ENCODE measurements at regions not wholly inside any gene's neighbourhood (a gene's known extent, or its start where the extent isn't known, plus 50 kb on each side); places are given as distances from the start of the nearest gene placed in this dataset.

GRCh38 chr6:15929685-15930084 is 199.2 kb upstream of the MYLIP start (continued):
- TF ChIP-seq MTA2 (IDR thresholded peaks at IDR 0.05; ENCODE audit: low read depth) (no peak), CBFB (IDR thresholded peaks at IDR 0.05; ENCODE audit: low read depth) (no peak), ESRRA (IDR thresholded peaks at IDR 0.05; ENCODE audit: low read length) (no peak), NFIC (IDR thresholded peaks at IDR 0.05; ENCODE audit: low read depth, low read length) (no peak), GABPA (IDR thresholded peaks at IDR 0.05; ENCODE audit: low read depth) (no peak)
- TF ChIP-seq, protein P1, sequence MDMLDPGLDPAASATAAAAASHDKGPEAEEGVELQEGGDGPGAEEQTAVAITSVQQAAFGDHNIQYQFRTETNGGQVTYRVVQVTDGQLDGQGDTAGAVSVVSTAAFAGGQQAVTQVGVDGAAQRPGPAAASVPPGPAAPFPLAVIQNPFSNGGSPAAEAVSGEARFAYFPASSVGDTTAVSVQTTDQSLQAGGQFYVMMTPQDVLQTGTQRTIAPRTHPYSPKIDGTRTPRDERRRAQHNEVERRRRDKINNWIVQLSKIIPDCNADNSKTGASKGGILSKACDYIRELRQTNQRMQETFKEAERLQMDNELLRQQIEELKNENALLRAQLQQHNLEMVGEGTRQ (IDR thresholded peaks at IDR 0.05; ENCODE audit: borderline replicate concordance, low read depth, low read length): no peak
- TF ChIP-seq, protein P2, sequence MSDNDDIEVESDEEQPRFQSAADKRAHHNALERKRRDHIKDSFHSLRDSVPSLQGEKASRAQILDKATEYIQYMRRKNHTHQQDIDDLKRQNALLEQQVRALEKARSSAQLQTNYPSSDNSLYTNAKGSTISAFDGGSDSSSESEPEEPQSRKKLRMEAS (IDR thresholded peaks at IDR 0.05; ENCODE audit: low read depth, low read length): no peak

DNA sequence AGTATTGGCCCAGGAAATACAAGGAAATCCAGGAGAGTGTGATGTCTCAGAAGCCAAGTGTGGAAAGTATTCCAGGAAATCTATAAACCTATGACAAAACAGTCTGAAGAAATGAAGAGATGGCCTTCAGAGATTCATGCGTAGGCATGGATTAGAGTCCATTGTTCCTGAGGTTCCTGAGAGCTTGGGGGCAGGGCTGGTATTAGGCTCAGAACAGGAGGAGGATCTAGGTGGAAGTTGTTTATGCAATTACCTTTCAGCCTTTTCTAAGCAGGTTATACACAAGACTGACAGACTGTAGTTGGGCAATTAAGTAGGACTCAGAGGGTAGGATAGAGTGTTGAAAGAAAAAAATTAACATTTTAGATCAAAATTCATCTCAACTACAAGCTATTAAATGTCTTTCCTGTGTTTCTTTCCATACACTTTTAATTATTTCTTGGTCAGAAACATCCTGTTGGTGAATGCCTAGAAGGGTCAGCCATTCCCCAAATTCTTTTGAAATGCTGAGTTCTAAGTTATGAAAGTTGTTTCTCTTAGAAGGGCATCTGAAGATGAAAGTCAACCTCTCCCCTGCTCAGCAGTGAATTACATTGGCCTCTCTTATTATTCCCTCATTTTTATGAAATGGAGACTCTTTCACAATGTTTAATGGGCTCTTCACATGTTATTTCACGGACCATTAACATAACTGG is 201.2 kb upstream of the MYLIP start:
- ChIA-PET SMC1A (ENCODE audit: uncharacterized antibody, unreplicated experiment) (interaction anchor here (0.6 to 1.1 kb wide), 2 partner anchors 13 to 193 kb away, joined by 3 to 4 read pairs; no protein-coding TSS in a partner anchor), POLR2A (no interaction called here), RAD21 (ENCODE audit: unreplicated experiment) (no interaction called here), CTCF (no interaction called here)
- no peak for TF ChIP-seq RCOR1 (conservative IDR thresholded peaks at IDR 0.05; ENCODE audit: low read depth, low read length)
- no peaks in the 10 kb centered on the region for H3K27me3 ChIP-seq (replicated peaks in 1 of 2; ENCODE audit: control insufficient read depth in 2 of 2, insufficient read depth in 2 of 2, low read length in 1 of 2)
- ATAC-seq (no peak), DNase-seq (ENCODE audit: low read depth, low spot score) (no peak), FAIRE-seq (no peak)
- H3K27ac ChIP-seq (ENCODE audit: control insufficient read depth, insufficient read depth): no peak overlapping the region
- H3K36me3 ChIP-seq (ENCODE audit: control insufficient read depth in 2 of 2, insufficient read depth in 2 of 2, low read length in 1 of 2): no peaks in the 10 kb centered on the region
- H2AFZ ChIP-seq (ENCODE audit: control insufficient read depth, low read depth, low read length): no peak overlapping the region
- no peak overlapping the region for H3K4me3 ChIP-seq
- H3K9ac ChIP-seq (ENCODE audit: control insufficient read depth, insufficient read depth, low read length): no peak overlapping the region
- no TSS peak for BruUV-seq (replicated peaks)
- intact Hi-C loops (cut with micrococcal nuclease; ENCODE audit: unreplicated experiment) (no loop called here), in situ Hi-C loops (cut with MboI) (no loop called here)
- H3K9me3 ChIP-seq (replicated peaks; ENCODE audit: control insufficient read depth, insufficient read depth, low read length): peaks cover 9% of the 10 kb centered on the region
- 50% methylated on average over 2 of the region's 2 CpGs for WGBS (ENCODE audit: insufficient coverage, insufficient replicate concordance, low lambda C conversion rate, missing lambda C conversion rate)
- H4K20me1 ChIP-seq (ENCODE audit: control insufficient read depth, insufficient read depth): no peaks in the 10 kb centered on the region
- no peaks in the 10 kb centered on the region for H3K79me2 ChIP-seq (ENCODE audit: control insufficient read depth, insufficient read depth, low read length)
- H3K4me1 ChIP-seq (ENCODE audit: control insufficient read depth, insufficient read depth, low read length): no peaks in the 10 kb centered on the region
- no peak overlapping the region for H3K4me2 ChIP-seq (ENCODE audit: control insufficient read depth, insufficient read depth)

All from GM12878 (cell line).